K562 (cell line): ENCODE measurements at regions not wholly inside any gene's neighbourhood (a gene's known extent, or its start where the extent isn't known, plus 50 kb on each side); places are given as distances from the start of the nearest gene placed in this dataset.

Experiments
- ATAC-seq: fragments of 200-7000 bp; cut with Tn5 transposase; 3 replicates; pipeline ENCODE4 v1.9.1; 2020; ENCODE audit warnings: moderate library complexity
- BruUV-seq: library from RNA; stranded (reverse); fragments of 400-500 nt; replicated peaks from 2 replicates; lab custom pipeline; 2021; lab: Mats Ljungman, UMichigan
- CTCF ChIA-PET: fragments of 300-600 bp; formaldehyde crosslinking; extraction: SDS; loops from one replicate; lab custom pipeline; 2021; ENCODE audit warnings: low intra/inter-chr PET ratio; lab: Yijun Ruan, JAX
- POLR2A ChIA-PET: fragments of 300-600, 350-650 bp; sonication (Branson Sonifier 250); formaldehyde crosslinking; extraction: SDS; loops from one replicate; lab custom pipeline; 2021; ENCODE audit warnings: antibody characterized with exemption, inconsistent platforms; lab: Yijun Ruan, JAX
- DNase-seq, 4 experiments: peaks; one replicate each; pipeline versions ENCODE4 v3.0.0 to v3.0.0-alpha.2; 2011 to 2018; ENCODE audit warnings: low spot score in 3 of 4, mixed read lengths in 3 of 4; ENCODE audit errors: extremely low read depth in 1 of 4
- FAIRE-seq: peaks from 2 replicates; lab custom pipeline; 2011; peaks lifted over from hg19 to GRCh38; lab: Jason Lieb, UNC
- H2AFZ ChIP-seq: 2 replicates; pipeline ENCODE4 v1.6.0; 2011; ENCODE audit warnings: low read depth, low read length, control low read depth, inconsistent platforms
- H3K27ac ChIP-seq: fragments of 200-600 bp; 3 replicates; pipeline ENCODE4 v1.8.0; 2011; ENCODE audit warnings: low read depth, mild to moderate bottlenecking, control low read depth, inconsistent platforms, low read length, moderate library complexity, mixed read lengths; ENCODE audit errors: extremely low read depth
- H3K27me3 ChIP-seq, 2 experiments: fragments of 300-600 bp in 1 of 2; 2 replicates in 1 of 2; 3 replicates in 1 of 2; pipeline versions ENCODE4 v1.6.0 to v1.8.0; 2011; ENCODE audit warnings: inconsistent platforms in 2 of 2, low read length in 2 of 2, mild to moderate bottlenecking in 1 of 2, mixed read lengths in 1 of 2, moderate library complexity in 1 of 2; ENCODE audit not compliant: control insufficient read depth in 2 of 2, insufficient read depth in 2 of 2
- H3K36me3 ChIP-seq: fragments of 300-600 bp; 3 replicates; pipeline ENCODE4 v1.8.0; 2011; ENCODE audit warnings: mild to moderate bottlenecking, low read length, inconsistent platforms; ENCODE audit not compliant: control insufficient read depth, insufficient read depth
- H3K4me1 ChIP-seq, 2 experiments: fragments of 200-600 bp in 1 of 2; replicated peaks in 1 of 2; 2 replicates in 1 of 2; 3 replicates in 1 of 2; pipeline versions ENCODE4 v1.5.1 to v1.8.0; 2011; ENCODE audit warnings: inconsistent platforms in 2 of 2, low read length in 2 of 2, mild to moderate bottlenecking in 1 of 2, mixed read lengths in 1 of 2, moderate library complexity in 1 of 2; ENCODE audit not compliant: control insufficient read depth in 2 of 2, insufficient read depth in 2 of 2
- H3K4me2 ChIP-seq: 2 replicates; pipeline ENCODE4 v1.6.1; 2011; ENCODE audit warnings: low read length, control low read depth, inconsistent platforms, mixed read lengths; ENCODE audit not compliant: insufficient read depth
- H3K4me3 ChIP-seq: fragments of 200-600 bp; sonication (generic), shearing (Covaris generic); 2 replicates; pipeline ENCODE4 v1.5.1; 2016; ENCODE audit warnings: control low read depth, inconsistent platforms
- H3K79me2 ChIP-seq: fragments of 200-600 bp; 3 replicates; pipeline ENCODE4 v1.8.0; 2011; ENCODE audit warnings: low read length, inconsistent platforms; ENCODE audit not compliant: control insufficient read depth, insufficient read depth
- H3K9ac ChIP-seq, 2 experiments: 2 replicates each; pipeline versions ENCODE4 v1.6.0 to v1.6.1; 2011; ENCODE audit warnings: low read depth in 2 of 2, low read length in 2 of 2, control low read depth in 1 of 2, inconsistent platforms in 1 of 2, mild to moderate bottlenecking in 1 of 2, mixed read lengths in 1 of 2; ENCODE audit not compliant: insufficient read depth in 1 of 2
- H3K9me1 ChIP-seq: one replicate; pipeline ENCODE4 v1.6.0; 2011; ENCODE audit warnings: inconsistent platforms, mild to moderate bottlenecking, low read length, moderate library complexity; ENCODE audit not compliant: control insufficient read depth, insufficient read depth
- H3K9me3 ChIP-seq: replicated peaks from 2 replicates; pipeline ENCODE4 v1.5.1; 2011; ENCODE audit warnings: low read depth, low read length, inconsistent platforms; ENCODE audit not compliant: control insufficient read depth, insufficient read depth
- H4K20me1 ChIP-seq: replicated peaks from 2 replicates; pipeline ENCODE4 v1.6.1; 2011; ENCODE audit warnings: low read length, inconsistent platforms, mixed read lengths; ENCODE audit not compliant: control insufficient read depth, insufficient read depth
- KAT2B ChIP-seq: IDR thresholded peaks from one replicate; pipeline ENCODE4 v1.6.1; 2012; ENCODE audit warnings: low read depth, mild to moderate bottlenecking, control low read depth, inconsistent platforms, low read length, moderate library complexity
- NR2C2 ChIP-seq, 2 experiments: fragments of 200-800 bp in 1 of 2; sonication (Bioruptor generic) in 1 of 2; sonication (generic) in 1 of 2; formaldehyde crosslinking in 1 of 2; IDR thresholded peaks; 2 replicates each; pipeline versions ENCODE4 v1.6.1 to v1.8.0; 2016 to 2022; ENCODE audit warnings: mild to moderate bottlenecking in 1 of 2, missing compliant biosample characterization in 1 of 2, missing genetic modification characterization in 1 of 2, missing genetic modification reagents in 1 of 2
- WGBS: fragments of 100-300 bp; shearing (Covaris generic); methylation state at CpG from one replicate; pipeline ENCODE4 v1.1.6; 2016; ENCODE audit warnings: low coverage, mixed read lengths; ENCODE audit not compliant: insufficient coverage; ENCODE audit errors: missing lambda C conversion rate; 5-methylcytosine and 5-hydroxymethylcytosine counted together
- in situ Hi-C: fragments of 300-500 bp; cut with MboI; formaldehyde crosslinking; loops from 4 replicates; pipeline ENCODE4 v1.15.0; 2018; ENCODE audit warnings: inconsistent platforms, mixed read lengths
- intact Hi-C: fragments of 100-400 bp; cut with micrococcal nuclease; formaldehyde crosslinking; loops from 2 replicates; pipeline ENCODE4 v1.14.2; 2022
- TF ChIP-seq, protein P1 (sequence below): fragments of 250-450 bp; sonication (Bioruptor Pico); IDR thresholded peaks from 2 replicates; pipeline ENCODE4 v1.5.0; 2021
- TF ChIP-seq, protein P2 (sequence below): fragments of 450-650 bp; formaldehyde crosslinking; conservative IDR thresholded peaks from 2 replicates; pipeline ENCODE4 v1.4.0; 2022; ENCODE audit warnings: mild to moderate bottlenecking, missing genetic modification characterization
- TF ChIP-seq, protein P3 (sequence below): fragments of 150-350 bp; conservative IDR thresholded peaks from 2 replicates; pipeline ENCODE4 v1.6.1; 2014; ENCODE audit warnings: low read length

DNA sequence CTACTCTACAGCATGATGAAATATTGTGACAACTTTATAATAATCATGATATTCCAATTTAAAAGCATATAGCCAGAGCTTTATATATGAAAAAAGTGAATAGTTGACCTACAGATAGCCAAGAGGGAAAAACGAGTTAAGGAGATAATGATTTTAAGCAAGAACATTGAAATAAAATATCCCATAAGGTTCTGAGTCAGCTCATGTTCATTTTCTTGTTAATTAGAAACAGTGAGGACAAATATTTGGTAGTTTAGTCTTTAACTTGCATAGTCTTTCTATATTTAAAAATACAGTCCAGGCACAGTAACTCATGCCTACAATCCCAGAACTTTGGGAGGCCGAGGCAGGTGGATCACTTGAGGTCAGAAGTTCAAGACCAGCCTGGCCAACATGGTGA, 55.8 kb upstream of the CDH6 start:
- H3K9me3 ChIP-seq = no peaks in the 10 kb centered on the region
- DNase-seq = no peak
- ChIA-PET POLR2A (no interaction called here), CTCF (no interaction called here)
- no peaks in the 10 kb centered on the region for H4K20me1 ChIP-seq
- ATAC-seq = no peak
- H3K4me3 ChIP-seq = no peak overlapping the region
- BruUV-seq = no TSS peak
- H3K36me3 ChIP-seq = no peaks in the 10 kb centered on the region
- FAIRE-seq = no peak
- in situ Hi-C loops (no loop called here), intact Hi-C loops (no loop called here)
- WGBS = 0% methylated on average over 2 of the region's 2 CpGs
- H2AFZ ChIP-seq = no peak overlapping the region
- no peaks in the 10 kb centered on the region for H3K27me3 ChIP-seq
- no peak overlapping the region for H3K4me2 ChIP-seq
- H3K79me2 ChIP-seq = no peaks in the 10 kb centered on the region
- H3K9ac ChIP-seq = no peak overlapping the region
- H3K4me1 ChIP-seq = no peaks in the 10 kb centered on the region
- no peaks in the 10 kb centered on the region for H3K9me1 ChIP-seq
- no peak for TF ChIP-seq NR2C2 (CRISPR knock-in tag; IDR thresholded peaks at IDR 0.05)
- TF ChIP-seq NR2C2 (tag; IDR thresholded peaks at IDR 0.05) = no peak
- TF ChIP-seq, protein P1, sequence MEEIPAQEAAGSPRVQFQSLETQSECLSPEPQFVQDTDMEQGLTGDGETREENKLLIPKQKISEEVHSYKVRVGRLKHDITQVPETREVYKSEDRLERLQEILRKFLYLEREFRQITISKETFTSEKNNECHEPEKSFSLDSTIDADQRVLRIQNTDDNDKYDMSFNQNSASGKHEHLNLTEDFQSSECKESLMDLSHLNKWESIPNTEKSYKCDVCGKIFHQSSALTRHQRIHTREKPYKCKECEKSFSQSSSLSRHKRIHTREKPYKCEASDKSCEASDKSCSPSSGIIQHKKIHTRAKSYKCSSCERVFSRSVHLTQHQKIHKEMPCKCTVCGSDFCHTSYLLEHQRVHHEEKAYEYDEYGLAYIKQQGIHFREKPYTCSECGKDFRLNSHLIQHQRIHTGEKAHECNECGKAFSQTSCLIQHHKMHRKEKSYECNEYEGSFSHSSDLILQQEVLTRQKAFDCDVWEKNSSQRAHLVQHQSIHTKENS = no peak
- TF ChIP-seq, protein P2, sequence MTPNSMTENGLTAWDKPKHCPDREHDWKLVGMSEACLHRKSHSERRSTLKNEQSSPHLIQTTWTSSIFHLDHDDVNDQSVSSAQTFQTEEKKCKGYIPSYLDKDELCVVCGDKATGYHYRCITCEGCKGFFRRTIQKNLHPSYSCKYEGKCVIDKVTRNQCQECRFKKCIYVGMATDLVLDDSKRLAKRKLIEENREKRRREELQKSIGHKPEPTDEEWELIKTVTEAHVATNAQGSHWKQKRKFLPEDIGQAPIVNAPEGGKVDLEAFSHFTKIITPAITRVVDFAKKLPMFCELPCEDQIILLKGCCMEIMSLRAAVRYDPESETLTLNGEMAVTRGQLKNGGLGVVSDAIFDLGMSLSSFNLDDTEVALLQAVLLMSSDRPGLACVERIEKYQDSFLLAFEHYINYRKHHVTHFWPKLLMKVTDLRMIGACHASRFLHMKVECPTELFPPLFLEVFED (CRISPR knock-in tag) = no peak
- no peak for TF ChIP-seq KAT2B
- TF ChIP-seq, protein P3, sequence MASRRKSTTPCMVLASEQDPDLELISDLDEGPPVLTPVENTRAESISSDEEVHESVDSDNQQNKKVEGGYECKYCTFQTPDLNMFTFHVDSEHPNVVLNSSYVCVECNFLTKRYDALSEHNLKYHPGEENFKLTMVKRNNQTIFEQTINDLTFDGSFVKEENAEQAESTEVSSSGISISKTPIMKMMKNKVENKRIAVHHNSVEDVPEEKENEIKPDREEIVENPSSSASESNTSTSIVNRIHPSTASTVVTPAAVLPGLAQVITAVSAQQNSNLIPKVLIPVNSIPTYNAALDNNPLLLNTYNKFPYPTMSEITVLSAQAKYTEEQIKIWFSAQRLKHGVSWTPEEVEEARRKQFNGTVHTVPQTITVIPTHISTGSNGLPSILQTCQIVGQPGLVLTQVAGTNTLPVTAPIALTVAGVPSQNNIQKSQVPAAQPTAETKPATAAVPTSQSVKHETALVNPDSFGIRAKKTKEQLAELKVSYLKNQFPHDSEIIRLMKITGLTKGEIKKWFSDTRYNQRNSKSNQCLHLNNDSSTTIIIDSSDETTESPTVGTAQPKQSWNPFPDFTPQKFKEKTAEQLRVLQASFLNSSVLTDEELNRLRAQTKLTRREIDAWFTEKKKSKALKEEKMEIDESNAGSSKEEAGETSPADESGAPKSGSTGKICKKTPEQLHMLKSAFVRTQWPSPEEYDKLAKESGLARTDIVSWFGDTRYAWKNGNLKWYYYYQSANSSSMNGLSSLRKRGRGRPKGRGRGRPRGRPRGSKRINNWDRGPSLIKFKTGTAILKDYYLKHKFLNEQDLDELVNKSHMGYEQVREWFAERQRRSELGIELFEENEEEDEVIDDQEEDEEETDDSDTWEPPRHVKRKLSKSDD = no peak
- H3K27ac ChIP-seq = no peak overlapping the region
